Ishikawa (cell line): ENCODE measurements at regions not wholly inside any gene's neighbourhood (a gene's known extent, or its start where the extent isn't known, plus 50 kb on each side); places are given as distances from the start of the nearest gene placed in this dataset.

Experiments
- NFIC ChIP-seq: IDR thresholded peaks from 2 replicates; pipeline ENCODE4 v1.6.1; 2012
- RAD21 ChIP-seq: IDR thresholded peaks from 2 replicates; pipeline ENCODE4 v1.6.1; 2012; ENCODE audit warnings: low read depth
- ZBTB7A ChIP-seq: IDR thresholded peaks from 2 replicates; pipeline ENCODE4 v1.6.1; 2012; ENCODE audit warnings: low read depth
- TF ChIP-seq, protein P1 (sequence below): IDR thresholded peaks from 2 replicates; pipeline ENCODE4 v1.6.1; 2012

DNA sequence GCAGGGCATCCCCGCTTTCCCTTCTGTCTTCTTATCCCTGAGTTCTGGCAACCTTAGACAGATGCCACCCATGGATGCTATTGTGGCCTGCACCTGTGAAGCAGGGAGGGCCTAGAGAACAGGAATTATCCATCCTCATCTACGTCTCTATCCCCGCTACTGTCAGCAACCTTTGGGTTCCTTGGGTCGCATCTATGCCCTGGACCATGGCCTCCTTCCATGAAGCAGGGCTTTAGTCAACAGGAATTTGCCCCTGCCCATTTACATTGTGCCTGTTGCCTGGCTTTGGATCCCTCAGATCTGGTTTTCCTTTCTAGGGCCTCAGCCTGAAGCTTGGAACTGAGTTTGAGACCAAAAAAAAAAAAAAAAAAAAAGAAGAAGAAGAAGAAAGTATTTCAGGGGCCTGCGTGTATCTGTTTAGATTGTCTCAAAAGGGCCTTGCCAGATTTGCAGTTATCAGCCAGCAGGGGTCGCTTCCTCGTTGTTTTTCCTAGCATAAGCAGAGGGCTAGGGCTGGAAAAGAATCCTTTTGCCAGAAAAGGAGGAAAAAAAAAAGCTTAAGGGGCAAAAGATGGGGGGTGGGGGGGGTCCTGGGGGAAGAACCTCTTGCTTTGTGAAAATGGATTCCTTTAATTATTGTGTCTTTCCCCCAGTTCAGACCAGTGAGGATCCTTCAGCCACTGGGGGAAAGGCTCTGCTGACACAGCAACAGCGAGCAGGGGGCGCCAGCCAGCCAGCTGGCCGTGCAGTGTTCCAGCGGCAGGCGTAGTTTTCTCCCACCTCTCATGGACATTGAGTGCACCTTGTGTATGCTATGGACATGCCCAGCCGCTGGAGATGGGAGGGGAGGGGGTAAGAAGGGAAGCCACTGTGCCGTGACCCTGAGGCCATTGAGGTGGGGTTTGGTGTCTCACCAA is 65.7 kb upstream of the ALDH1L1 start:
- TF ChIP-seq ZBTB7A (no peak), RAD21 (peak; percentile 58), NFIC (no peak)
- TF ChIP-seq, protein P1, sequence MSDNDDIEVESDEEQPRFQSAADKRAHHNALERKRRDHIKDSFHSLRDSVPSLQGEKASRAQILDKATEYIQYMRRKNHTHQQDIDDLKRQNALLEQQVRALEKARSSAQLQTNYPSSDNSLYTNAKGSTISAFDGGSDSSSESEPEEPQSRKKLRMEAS, result no peak
